Type B pancreatic cell (in vitro differentiated cells): ENCODE measurements at regions not wholly inside any gene's neighbourhood (a gene's known extent, or its start where the extent isn't known, plus 50 kb on each side); places are given as distances from the start of the nearest gene placed in this dataset.

Experiments used
- DNase-seq: peaks from one replicate; pipeline ENCODE4 v3.0.0; 2021; ENCODE audit warnings: mixed read lengths; ENCODE audit not compliant: unreplicated experiment; ENCODE audit errors: extremely low spot score
- H3K27ac Mint-ChIP-seq: 2 replicates; pipeline ENCODE4 v1.8.0; 2021; ENCODE audit warnings: mild to moderate bottlenecking, mixed read lengths
- H3K27me3 Mint-ChIP-seq: 2 replicates; pipeline ENCODE4 v1.8.0; 2021; ENCODE audit warnings: mixed read lengths
- H3K36me3 Mint-ChIP-seq: 2 replicates; pipeline ENCODE4 v1.8.0; 2021; ENCODE audit warnings: mixed read lengths
- H3K4me1 Mint-ChIP-seq: one replicate; pipeline ENCODE4 v1.8.0; 2021; ENCODE audit warnings: mixed read lengths; ENCODE audit not compliant: unreplicated experiment
- H3K4me3 Mint-ChIP-seq: 2 replicates; pipeline ENCODE4 v1.8.0; 2021; ENCODE audit warnings: mild to moderate bottlenecking, mixed read lengths
- H3K9me3 Mint-ChIP-seq: 2 replicates; pipeline ENCODE4 v1.8.0; 2021; ENCODE audit warnings: mixed read lengths
- CTCF ChIP-seq: fragments of 200-600 bp; sonication (generic); conservative IDR thresholded peaks from 2 replicates; pipeline ENCODE4 v1.5.0; 2021; ENCODE audit warnings: antibody characterized with exemption, mild to moderate bottlenecking

- Mint-ChIP-seq H3K36me3 (no peaks in the 10 kb centered on the region), H3K27ac (no peak overlapping the region), H3K9me3 (peaks cover 4% of the 10 kb centered on the region), H3K4me3 (no peak overlapping the region), H3K27me3 (peaks cover 28% of the 10 kb centered on the region), H3K4me1 (peaks cover 9% of the 10 kb centered on the region)
- TF ChIP-seq CTCF: no peak
- no peak for DNase-seq
These were observed 71.7 kb upstream of the GTSF1L start for GRCh38 chr20:43798291-43799149.

- H3K36me3 Mint-ChIP-seq: no peaks in the 10 kb centered on the region
- peaks cover 6% of the 10 kb centered on the region for H3K4me1 Mint-ChIP-seq
- H3K27me3 Mint-ChIP-seq: peaks cover 19% of the 10 kb centered on the region
- H3K4me3 Mint-ChIP-seq: no peak overlapping the region
- TF ChIP-seq CTCF: no peak
- no peak for DNase-seq
- H3K9me3 Mint-ChIP-seq: no peaks in the 10 kb centered on the region
- no peak overlapping the region for H3K27ac Mint-ChIP-seq
These were observed 67.5 kb upstream of the GTSF1L start for GRCh38 chr20:43794326-43794725.

- Mint-ChIP-seq H3K27me3 (peaks cover 8% of the 10 kb centered on the region), H3K27ac (no peak overlapping the region), H3K9me3 (no peaks in the 10 kb centered on the region), H3K36me3 (no peaks in the 10 kb centered on the region), H3K4me1 (no peaks in the 10 kb centered on the region), H3K4me3 (no peak overlapping the region)
- DNase-seq: no peak
- no peak for TF ChIP-seq CTCF
These were observed 62.8 kb upstream of the GTSF1L start for GRCh38 chr20:43789593-43789992.

GRCh38 chr20:43787937-43788336 lies 61.1 kb upstream of the GTSF1L start:
- no peaks in the 10 kb centered on the region for H3K9me3 Mint-ChIP-seq
- no peak for DNase-seq
- no peak overlapping the region for H3K27ac Mint-ChIP-seq
- no peaks in the 10 kb centered on the region for H3K4me1 Mint-ChIP-seq
- no peak overlapping the region for H3K4me3 Mint-ChIP-seq
- TF ChIP-seq CTCF: no peak
- peaks cover 8% of the 10 kb centered on the region for H3K27me3 Mint-ChIP-seq
- H3K36me3 Mint-ChIP-seq: no peaks in the 10 kb centered on the region

- TF ChIP-seq CTCF: no peak
- H3K27ac Mint-ChIP-seq: no peak overlapping the region
- DNase-seq: no peak
- H3K36me3 Mint-ChIP-seq: no peaks in the 10 kb centered on the region
- H3K9me3 Mint-ChIP-seq: no peaks in the 10 kb centered on the region
- H3K27me3 Mint-ChIP-seq: peaks cover 8% of the 10 kb centered on the region
- no peak overlapping the region for H3K4me3 Mint-ChIP-seq
- no peaks in the 10 kb centered on the region for H3K4me1 Mint-ChIP-seq
These were observed 60.1 kb upstream of the GTSF1L start for GRCh38 chr20:43786885-43787284.
